ENCODE measurements at regions not wholly inside any gene's neighbourhood (a gene's known extent, or its start where the extent isn't known, plus 50 kb on each side); places are given as distances from the start of the nearest gene placed in this dataset.

- H3K36me3 ChIP-seq (ENCODE audit: control insufficient read depth in 4 of 4, insufficient read depth in 3 of 4, low read depth in 1 of 4, low read length in 3 of 4) = no peaks in the 10 kb centered on the region
- H3K9ac ChIP-seq (ENCODE audit: low read depth in 1 of 2, low read length in 2 of 2) = no peak overlapping the region
- no peak for DNase-seq (ENCODE audit: low spot score)
- no peak overlapping the region for H3K4me3 ChIP-seq (ENCODE audit: low read depth in 1 of 3, low read length in 3 of 3)
- H3K27ac ChIP-seq (ENCODE audit: low read depth in 1 of 2, low read length in 2 of 2) = no peak overlapping the region
- H3K4me1 ChIP-seq (ENCODE audit: control insufficient read depth in 4 of 4, insufficient read depth in 4 of 4, low read length in 3 of 4) = no peaks in the 10 kb centered on the region
- H3K27me3 ChIP-seq (ENCODE audit: control insufficient read depth in 4 of 4, insufficient read depth in 4 of 4, low read length in 3 of 4) = no peaks in the 10 kb centered on the region
- no peaks in the 10 kb centered on the region for H3K9me3 ChIP-seq (ENCODE audit: control insufficient read depth in 4 of 4, low read length in 3 of 4)
- TF ChIP-seq FOXA1 (IDR thresholded peaks at IDR 0.05) = no peak
- no peak for TF ChIP-seq RXRA (IDR thresholded peaks at IDR 0.05)
- TF ChIP-seq YY1 (IDR thresholded peaks at IDR 0.05) = no peak
- no peak for TF ChIP-seq EGR1 (IDR thresholded peaks at IDR 0.05; ENCODE audit: low read depth in 2 of 2)
- no peak for TF ChIP-seq ATF3 (IDR thresholded peaks at IDR 0.05)
- TF ChIP-seq REST (IDR thresholded peaks at IDR 0.05) = no peak
- no peak for TF ChIP-seq ZBTB33 (IDR thresholded peaks at IDR 0.05)
- TF ChIP-seq JUND (IDR thresholded peaks at IDR 0.05) = no peak
- no peak for TF ChIP-seq HNF4G (IDR thresholded peaks at IDR 0.05)
- TF ChIP-seq SP1 (IDR thresholded peaks at IDR 0.05) = no peak
- no peak for TF ChIP-seq HNF4A (conservative IDR thresholded peaks at IDR 0.05)
- TF ChIP-seq MAX (IDR thresholded peaks at IDR 0.05) = no peak
Observed at GRCh38 chr18:11367351-11367750, 218.0 kb upstream of the PIEZO2 start.

- Histone ChIP-seq H3K27ac (ENCODE audit: low read depth in 1 of 2, low read length in 2 of 2) (no peak overlapping the region), H3K4me3 (ENCODE audit: low read depth in 1 of 3, low read length in 3 of 3) (no peak overlapping the region), H3K36me3 (ENCODE audit: control insufficient read depth in 4 of 4, insufficient read depth in 3 of 4, low read depth in 1 of 4, low read length in 3 of 4) (no peaks in the 10 kb centered on the region), H3K4me1 (ENCODE audit: control insufficient read depth in 4 of 4, insufficient read depth in 4 of 4, low read length in 3 of 4) (no peaks in the 10 kb centered on the region), H3K9ac (ENCODE audit: low read depth in 1 of 2, low read length in 2 of 2) (no peak overlapping the region), H3K9me3 (ENCODE audit: control insufficient read depth in 4 of 4, low read length in 3 of 4) (no peaks in the 10 kb centered on the region), H3K27me3 (ENCODE audit: control insufficient read depth in 4 of 4, insufficient read depth in 4 of 4, low read length in 3 of 4) (no peaks in the 10 kb centered on the region)
- DNase-seq (ENCODE audit: low spot score) = no peak
- no peak for TF ChIP-seq FOXA2 (IDR thresholded peaks at IDR 0.05)
- no peak for TF ChIP-seq GABPA (IDR thresholded peaks at IDR 0.05 in 1 of 2, conservative IDR thresholded peaks at IDR 0.05 in 1 of 2)
- no peak for TF ChIP-seq HNF4A (conservative IDR thresholded peaks at IDR 0.05)
- no peak for TF ChIP-seq FOXA1 (IDR thresholded peaks at IDR 0.05)
- TF ChIP-seq JUND (IDR thresholded peaks at IDR 0.05) = no peak
- no peak for TF ChIP-seq RAD21 (IDR thresholded peaks at IDR 0.05)
- TF ChIP-seq SP1 (IDR thresholded peaks at IDR 0.05) = no peak
- no peak for TF ChIP-seq CTCF (IDR thresholded peaks at IDR 0.05; ENCODE audit: low read depth, low read length, missing input control)
- TF ChIP-seq YY1 (IDR thresholded peaks at IDR 0.05) = no peak
- WGBS = 72% methylated on average over 4 of the region's 4 CpGs
Observed at GRCh38 chr18:11366410-11366809, 217.0 kb upstream of the PIEZO2 start.

Data from liver (tissue), 8 donors.